ENCODE measurements at regions not wholly inside any gene's neighbourhood (a gene's known extent, or its start where the extent isn't known, plus 50 kb on each side); places are given as distances from the start of the nearest gene placed in this dataset.

DNA sequence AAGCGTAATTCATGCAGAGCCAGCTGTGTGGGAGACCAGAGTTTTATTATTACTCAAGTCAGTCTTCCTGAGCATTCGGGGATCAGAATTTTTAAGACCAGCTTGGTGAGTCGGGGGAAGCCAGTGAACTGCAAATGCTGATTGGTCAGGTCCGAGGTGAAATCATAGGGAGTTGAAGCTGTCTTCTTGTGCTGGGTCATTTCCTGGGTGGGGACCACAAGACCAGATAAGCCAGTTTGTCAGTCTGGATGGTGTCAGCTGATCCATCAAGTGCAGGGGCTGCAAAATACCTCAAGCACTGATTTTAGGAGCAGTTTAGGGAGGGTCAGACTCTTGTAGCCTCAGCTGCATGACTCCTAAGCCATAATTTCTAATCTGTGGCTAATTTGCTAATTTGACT, 228.1 kb upstream of the ATP10A start:
- TF ChIP-seq, protein P1, sequence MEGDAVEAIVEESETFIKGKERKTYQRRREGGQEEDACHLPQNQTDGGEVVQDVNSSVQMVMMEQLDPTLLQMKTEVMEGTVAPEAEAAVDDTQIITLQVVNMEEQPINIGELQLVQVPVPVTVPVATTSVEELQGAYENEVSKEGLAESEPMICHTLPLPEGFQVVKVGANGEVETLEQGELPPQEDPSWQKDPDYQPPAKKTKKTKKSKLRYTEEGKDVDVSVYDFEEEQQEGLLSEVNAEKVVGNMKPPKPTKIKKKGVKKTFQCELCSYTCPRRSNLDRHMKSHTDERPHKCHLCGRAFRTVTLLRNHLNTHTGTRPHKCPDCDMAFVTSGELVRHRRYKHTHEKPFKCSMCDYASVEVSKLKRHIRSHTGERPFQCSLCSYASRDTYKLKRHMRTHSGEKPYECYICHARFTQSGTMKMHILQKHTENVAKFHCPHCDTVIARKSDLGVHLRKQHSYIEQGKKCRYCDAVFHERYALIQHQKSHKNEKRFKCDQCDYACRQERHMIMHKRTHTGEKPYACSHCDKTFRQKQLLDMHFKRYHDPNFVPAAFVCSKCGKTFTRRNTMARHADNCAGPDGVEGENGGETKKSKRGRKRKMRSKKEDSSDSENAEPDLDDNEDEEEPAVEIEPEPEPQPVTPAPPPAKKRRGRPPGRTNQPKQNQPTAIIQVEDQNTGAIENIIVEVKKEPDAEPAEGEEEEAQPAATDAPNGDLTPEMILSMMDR (IDR thresholded peaks at IDR 0.05; ENCODE audit: insufficient read depth, low read depth, low read length): no peak
- no peak for TF ChIP-seq EZH2 (IDR thresholded peaks at IDR 0.05; ENCODE audit: insufficient read depth, low read length)

Data from astrocyte (in vitro differentiated cells and primary cell).